ENCODE measurements at regions not wholly inside any gene's neighbourhood (a gene's known extent, or its start where the extent isn't known, plus 50 kb on each side); places are given as distances from the start of the nearest gene placed in this dataset.

GRCh38 chr1:222077206-222077605 is 335.3 kb upstream of the DUSP10 start:
- DNase-seq (no peak), ATAC-seq (no peak)
- Mint-ChIP-seq H3K9me3 (no peaks in the 10 kb centered on the region), H3K4me3 (no peak overlapping the region), H3K27me3 (peaks cover 2% of the 10 kb centered on the region), H3K4me1 (no peaks in the 10 kb centered on the region), H3K27ac (no peak overlapping the region), H3K36me3 (ENCODE audit: low read depth) (no peaks in the 10 kb centered on the region)

- H3K27me3 Mint-ChIP-seq, result peaks cover 2% of the 10 kb centered on the region
- no peaks in the 10 kb centered on the region for H3K4me1 Mint-ChIP-seq
- no peaks in the 10 kb centered on the region for H3K36me3 Mint-ChIP-seq (ENCODE audit: low read depth)
These were observed 332.4 kb upstream of the DUSP10 start for GRCh38 chr1:222074317-222074716.

GRCh38 chr1:222073307-222073995 is 331.6 kb upstream of the DUSP10 start:
- H3K36me3 Mint-ChIP-seq (ENCODE audit: low read depth), result no peaks in the 10 kb centered on the region
- H3K27ac Mint-ChIP-seq, result no peak overlapping the region
- DNase-seq, result no peak

More at GRCh38 chr1:222074317-222074716, 332.4 kb upstream of the DUSP10 start:
- no peak overlapping the region for H3K27ac Mint-ChIP-seq
- DNase-seq (no peak), ATAC-seq (no peak)
- H3K4me3 Mint-ChIP-seq, result no peak overlapping the region
- no peaks in the 10 kb centered on the region for H3K9me3 Mint-ChIP-seq

GRCh38 chr1:222071387-222071786 is 329.5 kb upstream of the DUSP10 start:
- H3K4me1 Mint-ChIP-seq, result no peaks in the 10 kb centered on the region
- H3K27ac Mint-ChIP-seq, result no peak overlapping the region
- no peak overlapping the region for H3K4me3 Mint-ChIP-seq
- DNase-seq (no peak), ATAC-seq (no peak)
- no peaks in the 10 kb centered on the region for H3K27me3 Mint-ChIP-seq
- H3K36me3 Mint-ChIP-seq (ENCODE audit: low read depth), result no peaks in the 10 kb centered on the region
- no peaks in the 10 kb centered on the region for H3K9me3 Mint-ChIP-seq

More at GRCh38 chr1:222073307-222073995, 331.6 kb upstream of the DUSP10 start:
- no peak for ATAC-seq
- H3K4me3 Mint-ChIP-seq, result no peak overlapping the region
- H3K27me3 Mint-ChIP-seq, result peaks cover 2% of the 10 kb centered on the region
- no peaks in the 10 kb centered on the region for H3K9me3 Mint-ChIP-seq
- H3K4me1 Mint-ChIP-seq, result no peaks in the 10 kb centered on the region

GRCh38 chr1:222068937-222069336 is 327.0 kb upstream of the DUSP10 start:
- peaks cover 2% of the 10 kb centered on the region for H3K36me3 Mint-ChIP-seq (ENCODE audit: low read depth)
- H3K4me1 Mint-ChIP-seq, result no peaks in the 10 kb centered on the region
- no peak overlapping the region for H3K4me3 Mint-ChIP-seq
- H3K9me3 Mint-ChIP-seq, result peaks cover 5% of the 10 kb centered on the region
- peak; percentile 20 for ATAC-seq
- H3K27me3 Mint-ChIP-seq, result no peaks in the 10 kb centered on the region
- DNase-seq, result no peak
- H3K27ac Mint-ChIP-seq, result no peak overlapping the region

GRCh38 chr1:222068101-222068500 is 326.2 kb upstream of the DUSP10 start:
- Mint-ChIP-seq H3K27ac (no peak overlapping the region), H3K4me1 (no peaks in the 10 kb centered on the region), H3K9me3 (peaks cover 9% of the 10 kb centered on the region), H3K27me3 (no peaks in the 10 kb centered on the region), H3K36me3 (ENCODE audit: low read depth) (peaks cover 2% of the 10 kb centered on the region), H3K4me3 (no peak overlapping the region)
- ATAC-seq (no peak), DNase-seq (no peak)

GRCh38 chr1:222066539-222066938 is 324.6 kb upstream of the DUSP10 start:
- Mint-ChIP-seq H3K9me3 (peaks cover 9% of the 10 kb centered on the region), H3K36me3 (ENCODE audit: low read depth) (peaks cover 2% of the 10 kb centered on the region), H3K27me3 (no peaks in the 10 kb centered on the region), H3K4me3 (no peak overlapping the region), H3K4me1 (no peaks in the 10 kb centered on the region), H3K27ac (no peak overlapping the region)
- ATAC-seq (no peak), DNase-seq (no peak)

- Mint-ChIP-seq H3K4me1 (no peaks in the 10 kb centered on the region), H3K27ac (no peak overlapping the region), H3K9me3 (peaks cover 9% of the 10 kb centered on the region), H3K27me3 (no peaks in the 10 kb centered on the region), H3K36me3 (ENCODE audit: low read depth) (peaks cover 2% of the 10 kb centered on the region), H3K4me3 (no peak overlapping the region)
- DNase-seq, result no peak
- no peak for ATAC-seq
These were observed 323.3 kb upstream of the DUSP10 start for GRCh38 chr1:222065234-222065633.

- H3K27me3 Mint-ChIP-seq, result no peaks in the 10 kb centered on the region
- no peak overlapping the region for H3K4me3 Mint-ChIP-seq
- no peak for ATAC-seq
- no peak overlapping the region for H3K27ac Mint-ChIP-seq
- H3K4me1 Mint-ChIP-seq, result no peaks in the 10 kb centered on the region
- DNase-seq, result no peak
- H3K9me3 Mint-ChIP-seq, result peaks cover 9% of the 10 kb centered on the region
- peaks cover 2% of the 10 kb centered on the region for H3K36me3 Mint-ChIP-seq (ENCODE audit: low read depth)
These were observed 322.7 kb upstream of the DUSP10 start for GRCh38 chr1:222064388-222065211.

- DNase-seq, result no peak
- no peaks in the 10 kb centered on the region for H3K27me3 Mint-ChIP-seq
These were observed 320.8 kb upstream of the DUSP10 start for GRCh38 chr1:222062640-222063039.

GRCh38 chr1:222061711-222062359 is 319.9 kb upstream of the DUSP10 start:
- H3K4me3 Mint-ChIP-seq, result no peak overlapping the region
- ATAC-seq, result no peak
- peaks cover 2% of the 10 kb centered on the region for H3K36me3 Mint-ChIP-seq (ENCODE audit: low read depth)
- no peak overlapping the region for H3K27ac Mint-ChIP-seq
- H3K9me3 Mint-ChIP-seq, result peaks cover 9% of the 10 kb centered on the region
- H3K4me1 Mint-ChIP-seq, result peaks cover 3% of the 10 kb centered on the region
- DNase-seq, result no peak
- no peaks in the 10 kb centered on the region for H3K27me3 Mint-ChIP-seq

More at GRCh38 chr1:222062640-222063039, 320.8 kb upstream of the DUSP10 start:
- peaks cover 2% of the 10 kb centered on the region for H3K36me3 Mint-ChIP-seq (ENCODE audit: low read depth)
- peaks cover 9% of the 10 kb centered on the region for H3K9me3 Mint-ChIP-seq
- H3K4me1 Mint-ChIP-seq, result no peaks in the 10 kb centered on the region
- H3K4me3 Mint-ChIP-seq, result no peak overlapping the region
- ATAC-seq, result no peak
- no peak overlapping the region for H3K27ac Mint-ChIP-seq

GRCh38 chr1:222060210-222060916 is 318.5 kb upstream of the DUSP10 start:
- H3K4me1 Mint-ChIP-seq, result peaks cover 3% of the 10 kb centered on the region
- H3K4me3 Mint-ChIP-seq, result no peak overlapping the region
- DNase-seq, result no peak
- ATAC-seq, result no peak
- H3K27me3 Mint-ChIP-seq, result no peaks in the 10 kb centered on the region
- peaks cover 9% of the 10 kb centered on the region for H3K9me3 Mint-ChIP-seq
- no peak overlapping the region for H3K27ac Mint-ChIP-seq
- H3K36me3 Mint-ChIP-seq (ENCODE audit: low read depth), result peaks cover 2% of the 10 kb centered on the region

GRCh38 chr1:222058249-222058648 is 316.4 kb upstream of the DUSP10 start:
- H3K36me3 Mint-ChIP-seq (ENCODE audit: low read depth), result no peaks in the 10 kb centered on the region

GRCh38 chr1:222057162-222057561 is 315.3 kb upstream of the DUSP10 start:
- Mint-ChIP-seq H3K4me3 (no peak overlapping the region), H3K9me3 (no peaks in the 10 kb centered on the region), H3K36me3 (ENCODE audit: low read depth) (no peaks in the 10 kb centered on the region), H3K27ac (no peak overlapping the region), H3K27me3 (no peaks in the 10 kb centered on the region), H3K4me1 (peaks cover 3% of the 10 kb centered on the region)
- DNase-seq (no peak), ATAC-seq (peak; percentile 36)

More at GRCh38 chr1:222058249-222058648, 316.4 kb upstream of the DUSP10 start:
- Mint-ChIP-seq H3K27me3 (no peaks in the 10 kb centered on the region), H3K4me3 (no peak overlapping the region), H3K4me1 (peaks cover 3% of the 10 kb centered on the region), H3K27ac (no peak overlapping the region), H3K9me3 (no peaks in the 10 kb centered on the region)
- no peak for DNase-seq
- ATAC-seq, result no peak
